Nephron (organoid): ENCODE measurements at regions not wholly inside any gene's neighbourhood (a gene's known extent, or its start where the extent isn't known, plus 50 kb on each side); places are given as distances from the start of the nearest gene placed in this dataset.

ENCODE experiments used
- H3K27ac Mint-ChIP-seq, 3 experiments: 2 replicates each; pipeline ENCODE4 v1.8.0; 2020; ENCODE audit warnings: mixed read lengths in 3 of 3, mild to moderate bottlenecking in 2 of 3, moderate library complexity in 1 of 3
- H3K27me3 Mint-ChIP-seq: 2 replicates; pipeline ENCODE4 v1.8.0; 2021; ENCODE audit warnings: low read depth, mild to moderate bottlenecking, moderate library complexity, mixed read lengths
- H3K36me3 Mint-ChIP-seq: 2 replicates; pipeline ENCODE4 v1.8.0; 2020; ENCODE audit warnings: low read depth, mixed read lengths
- H3K4me1 Mint-ChIP-seq: 2 replicates; pipeline ENCODE4 v1.8.0; 2020; ENCODE audit warnings: mixed read lengths
- H3K4me3 Mint-ChIP-seq, 3 experiments: 2 replicates each; pipeline ENCODE4 v1.8.0; 2020; ENCODE audit warnings: mild to moderate bottlenecking in 3 of 3, mixed read lengths in 3 of 3, moderate library complexity in 2 of 3
- H3K9me3 Mint-ChIP-seq: 2 replicates; pipeline ENCODE4 v1.8.0; 2020; ENCODE audit warnings: mixed read lengths
- CTCF ChIP-seq, 3 experiments: fragments of 200-600 bp; sonication (generic); IDR thresholded peaks; one replicate each; pipeline ENCODE4 v1.5.0; 2021; ENCODE audit warnings: antibody characterized with exemption in 3 of 3; ENCODE audit not compliant: unreplicated experiment in 3 of 3

- H3K27me3 Mint-ChIP-seq, result peaks cover 11% of the 10 kb centered on the region
- H3K36me3 Mint-ChIP-seq, result no peaks in the 10 kb centered on the region
- no peak overlapping the region for H3K4me3 Mint-ChIP-seq
- TF ChIP-seq CTCF (IDR thresholded peaks at IDR 0.05; ENCODE audit: unreplicated experiment in 3 of 3), result no peak
- no peak overlapping the region for H3K27ac Mint-ChIP-seq
- peaks cover 23% of the 10 kb centered on the region for H3K4me1 Mint-ChIP-seq
- H3K9me3 Mint-ChIP-seq, result no peaks in the 10 kb centered on the region
These were observed 213.2 kb upstream of the ECI2 start for GRCh38 chr6:4348462-4349112.

- no peak overlapping the region for H3K4me3 Mint-ChIP-seq
- H3K36me3 Mint-ChIP-seq, result no peaks in the 10 kb centered on the region
- H3K9me3 Mint-ChIP-seq, result no peaks in the 10 kb centered on the region
- peaks cover 21% of the 10 kb centered on the region for H3K4me1 Mint-ChIP-seq
- no peak for TF ChIP-seq CTCF (IDR thresholded peaks at IDR 0.05; ENCODE audit: unreplicated experiment in 3 of 3)
- peaks cover 11% of the 10 kb centered on the region for H3K27me3 Mint-ChIP-seq
- no peak overlapping the region for H3K27ac Mint-ChIP-seq
These were observed 212.5 kb upstream of the ECI2 start for GRCh38 chr6:4347877-4348276.

- TF ChIP-seq CTCF (IDR thresholded peaks at IDR 0.05; ENCODE audit: unreplicated experiment in 3 of 3), result no peak
- Mint-ChIP-seq H3K27me3 (peaks cover 11% of the 10 kb centered on the region), H3K27ac (no peak overlapping the region), H3K4me3 (no peak overlapping the region), H3K9me3 (no peaks in the 10 kb centered on the region), H3K4me1 (peaks cover 11% of the 10 kb centered on the region), H3K36me3 (no peaks in the 10 kb centered on the region)
These were observed 211.4 kb upstream of the ECI2 start for GRCh38 chr6:4346659-4347333.

- no peak overlapping the region for H3K27ac Mint-ChIP-seq
- peaks cover 10% of the 10 kb centered on the region for H3K4me1 Mint-ChIP-seq
- no peak overlapping the region for H3K4me3 Mint-ChIP-seq
- H3K36me3 Mint-ChIP-seq, result no peaks in the 10 kb centered on the region
- no peaks in the 10 kb centered on the region for H3K9me3 Mint-ChIP-seq
- H3K27me3 Mint-ChIP-seq, result peaks cover 7% of the 10 kb centered on the region
- no peak for TF ChIP-seq CTCF (IDR thresholded peaks at IDR 0.05; ENCODE audit: unreplicated experiment in 3 of 3)
These were observed 210.2 kb upstream of the ECI2 start for GRCh38 chr6:4345543-4345942.

- peaks cover 4% of the 10 kb centered on the region for H3K9me3 Mint-ChIP-seq
These were observed 209.0 kb upstream of the ECI2 start for GRCh38 chr6:4344317-4344899.

More at GRCh38 chr6:4344317-4344899, 209.0 kb upstream of the ECI2 start:
- H3K4me1 Mint-ChIP-seq, result peaks cover 21% of the 10 kb centered on the region
- TF ChIP-seq CTCF (IDR thresholded peaks at IDR 0.05; ENCODE audit: unreplicated experiment in 3 of 3), result no peak
- H3K4me3 Mint-ChIP-seq, result no peak overlapping the region
- H3K27me3 Mint-ChIP-seq, result peaks cover 7% of the 10 kb centered on the region
- no peak overlapping the region for H3K27ac Mint-ChIP-seq
- H3K36me3 Mint-ChIP-seq, result no peaks in the 10 kb centered on the region
